Activated B cell treated with CpG ODN at 0.5 μM for 24 hours (primary cell): ENCODE measurements at regions not wholly inside any gene's neighbourhood (a gene's known extent, or its start where the extent isn't known, plus 50 kb on each side); places are given as distances from the start of the nearest gene placed in this dataset.
"Not testable (repeated sequence)": the region's sequence is repeated elsewhere in the genome, so short reads cannot be mapped to it uniquely, and the experiment has no call there.

ENCODE experiments used
- ATAC-seq: fragments of 200-7000 bp; cut with Tn5 transposase; one replicate; pipeline ENCODE4 v1.10.0; 2021; ENCODE audit warnings: low read depth, mild to moderate bottlenecking, moderate library complexity
- CTCF ChIA-PET: fragments of 350-600 bp; sonication (Branson Sonifier 250); formaldehyde crosslinking; loops from one replicate; lab custom pipeline; 2021; ENCODE audit warnings: antibody characterized with exemption; lab: Charles Lee
- POLR2A ChIA-PET: fragments of 350-600 bp; sonication (Branson Sonifier 250); formaldehyde crosslinking; loops from one replicate; lab custom pipeline; 2021; ENCODE audit warnings: antibody characterized with exemption; lab: Charles Lee
- DNase-seq: peaks from one replicate; pipeline ENCODE4 v3.0.0; 2022
- H3K27ac Mint-ChIP-seq: one replicate; pipeline ENCODE4 v1.8.0; 2020; ENCODE audit warnings: mixed read lengths
- H3K27me3 Mint-ChIP-seq: one replicate; pipeline ENCODE4 v1.8.0; 2021; ENCODE audit warnings: mixed read lengths
- H3K36me3 Mint-ChIP-seq: one replicate; pipeline ENCODE4 v1.8.0; 2021; ENCODE audit warnings: low read depth, mixed read lengths
- H3K4me1 Mint-ChIP-seq: one replicate; pipeline ENCODE4 v1.8.0; 2021; ENCODE audit warnings: mixed read lengths
- H3K4me3 Mint-ChIP-seq: one replicate; pipeline ENCODE4 v1.8.0; 2020; ENCODE audit warnings: mild to moderate bottlenecking, mixed read lengths
- H3K9me3 Mint-ChIP-seq: one replicate; pipeline ENCODE4 v1.8.0; 2020; ENCODE audit warnings: mixed read lengths
- intact Hi-C: fragments of 100-400 bp; cut with micrococcal nuclease; formaldehyde crosslinking; loops from one replicate; pipeline ENCODE4 v1.15.1; 2024
- TF ChIP-seq, protein P1 (sequence below): fragments of 200-600 bp; IDR thresholded peaks from one replicate; pipeline ENCODE4 v1.8.0; 2022; ENCODE audit warnings: antibody characterized with exemption, mild to moderate bottlenecking

DNA sequence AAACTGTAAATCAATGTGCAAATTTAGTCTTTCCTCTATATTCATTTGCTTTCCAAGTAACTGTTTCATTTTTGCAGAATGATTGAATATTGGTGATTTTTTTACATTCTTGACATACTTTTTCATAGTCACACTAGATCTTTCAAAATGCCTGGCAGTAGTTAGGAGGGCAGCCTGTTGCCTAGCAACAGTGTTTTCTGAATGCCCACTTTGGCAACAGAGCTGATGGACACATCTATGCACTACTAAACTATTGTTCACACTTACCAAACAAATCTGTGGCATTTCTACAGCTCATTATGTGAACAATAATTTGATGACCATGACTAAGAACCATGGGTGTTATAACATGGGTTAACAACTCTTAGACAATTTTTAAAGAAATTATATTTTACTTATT is 438.0 kb upstream of the IMPG1 start:
- CTCF ChIA-PET = no interaction called here
- H3K27ac Mint-ChIP-seq = no peak overlapping the region
- DNase-seq (no peak), ATAC-seq (no peak)
- H3K36me3 Mint-ChIP-seq = no peaks in the 10 kb centered on the region
- no peaks in the 10 kb centered on the region for H3K27me3 Mint-ChIP-seq
- no peaks in the 10 kb centered on the region for H3K4me1 Mint-ChIP-seq
- intact Hi-C loops = no loop called here
- POLR2A ChIA-PET = no interaction called here
- peaks cover 10% of the 10 kb centered on the region for H3K9me3 Mint-ChIP-seq
- TF ChIP-seq, protein P1, sequence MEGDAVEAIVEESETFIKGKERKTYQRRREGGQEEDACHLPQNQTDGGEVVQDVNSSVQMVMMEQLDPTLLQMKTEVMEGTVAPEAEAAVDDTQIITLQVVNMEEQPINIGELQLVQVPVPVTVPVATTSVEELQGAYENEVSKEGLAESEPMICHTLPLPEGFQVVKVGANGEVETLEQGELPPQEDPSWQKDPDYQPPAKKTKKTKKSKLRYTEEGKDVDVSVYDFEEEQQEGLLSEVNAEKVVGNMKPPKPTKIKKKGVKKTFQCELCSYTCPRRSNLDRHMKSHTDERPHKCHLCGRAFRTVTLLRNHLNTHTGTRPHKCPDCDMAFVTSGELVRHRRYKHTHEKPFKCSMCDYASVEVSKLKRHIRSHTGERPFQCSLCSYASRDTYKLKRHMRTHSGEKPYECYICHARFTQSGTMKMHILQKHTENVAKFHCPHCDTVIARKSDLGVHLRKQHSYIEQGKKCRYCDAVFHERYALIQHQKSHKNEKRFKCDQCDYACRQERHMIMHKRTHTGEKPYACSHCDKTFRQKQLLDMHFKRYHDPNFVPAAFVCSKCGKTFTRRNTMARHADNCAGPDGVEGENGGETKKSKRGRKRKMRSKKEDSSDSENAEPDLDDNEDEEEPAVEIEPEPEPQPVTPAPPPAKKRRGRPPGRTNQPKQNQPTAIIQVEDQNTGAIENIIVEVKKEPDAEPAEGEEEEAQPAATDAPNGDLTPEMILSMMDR = no peak
- H3K4me3 Mint-ChIP-seq = no peak overlapping the region

DNA sequence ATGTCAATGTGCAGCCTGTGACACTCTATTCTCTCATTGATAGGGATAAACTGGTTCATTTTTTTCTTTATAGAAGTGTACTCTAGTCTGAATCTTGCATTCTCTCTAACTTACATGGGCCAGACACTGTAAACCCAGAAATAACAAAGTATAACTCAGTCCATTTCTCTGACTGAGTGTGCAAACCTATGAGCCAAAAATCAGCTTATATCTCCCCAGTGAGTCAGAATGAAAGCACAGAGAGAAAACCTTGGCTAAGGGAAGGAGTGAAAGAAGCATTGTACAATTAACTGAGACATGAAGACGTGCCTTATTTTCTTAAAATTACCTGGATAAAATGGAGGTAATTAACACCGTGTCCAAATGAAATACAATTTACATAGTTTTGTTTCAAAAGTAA is 436.9 kb upstream of the IMPG1 start:
- H3K4me3 Mint-ChIP-seq = no peak overlapping the region
- H3K9me3 Mint-ChIP-seq = peaks cover 14% of the 10 kb centered on the region
- intact Hi-C loops = no loop called here
- DNase-seq = no peak
- no peaks in the 10 kb centered on the region for H3K27me3 Mint-ChIP-seq
- no peaks in the 10 kb centered on the region for H3K36me3 Mint-ChIP-seq
- no peak for ATAC-seq
- H3K27ac Mint-ChIP-seq = no peak overlapping the region
- POLR2A ChIA-PET = no interaction called here
- CTCF ChIA-PET = no interaction called here
- TF ChIP-seq, protein P1 = no peak
- H3K4me1 Mint-ChIP-seq = no peaks in the 10 kb centered on the region

DNA sequence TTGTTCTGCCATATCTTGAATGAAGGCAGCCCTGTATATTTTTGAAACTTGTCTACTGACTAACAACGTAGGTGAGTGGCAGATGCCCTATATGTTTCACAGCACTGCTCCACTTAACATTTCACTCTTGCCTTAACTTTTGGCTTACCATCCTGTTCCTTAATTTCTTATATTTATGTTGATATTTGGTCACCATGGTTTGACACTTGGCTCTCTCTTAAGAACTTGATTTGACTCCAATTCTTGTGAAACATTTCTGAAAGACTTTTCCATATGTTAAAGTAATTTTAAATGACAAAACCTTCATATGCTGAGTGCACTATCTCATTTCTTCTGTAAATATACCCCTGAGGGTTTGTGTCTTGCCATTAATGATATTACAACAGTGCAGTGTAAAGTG is 434.3 kb upstream of the IMPG1 start:
- no peaks in the 10 kb centered on the region for H3K36me3 Mint-ChIP-seq
- ChIA-PET CTCF (no interaction called here), POLR2A (no interaction called here)
- ATAC-seq (no peak), DNase-seq (no peak)
- peaks cover 20% of the 10 kb centered on the region for H3K9me3 Mint-ChIP-seq
- no peaks in the 10 kb centered on the region for H3K4me1 Mint-ChIP-seq
- TF ChIP-seq, protein P1 = no peak
- H3K4me3 Mint-ChIP-seq = no peak overlapping the region
- no peaks in the 10 kb centered on the region for H3K27me3 Mint-ChIP-seq
- intact Hi-C loops = no loop called here
- no peak overlapping the region for H3K27ac Mint-ChIP-seq

DNA sequence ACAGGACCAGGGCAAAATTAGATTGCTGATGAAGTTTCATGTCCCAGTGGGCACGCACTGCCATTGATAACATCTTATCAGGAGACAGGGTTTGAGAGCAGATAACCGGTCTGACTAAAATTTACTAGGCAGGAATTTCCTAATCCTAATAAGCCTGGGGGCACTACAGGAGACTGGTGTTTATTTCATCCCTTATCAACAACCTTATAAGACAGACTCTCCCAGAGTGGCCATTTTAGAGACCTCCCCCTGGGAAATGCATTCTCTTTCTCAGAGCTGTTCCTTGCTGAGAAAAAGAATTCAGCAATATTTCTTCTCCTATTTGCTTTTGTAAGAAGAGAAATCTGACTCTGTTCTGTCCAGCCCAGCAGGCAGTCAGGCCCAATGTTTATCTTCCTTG is 423.4 kb upstream of the IMPG1 start:
- H3K4me1 Mint-ChIP-seq = no peaks in the 10 kb centered on the region
- H3K36me3 Mint-ChIP-seq = no peaks in the 10 kb centered on the region
- H3K27me3 Mint-ChIP-seq = no peaks in the 10 kb centered on the region
- DNase-seq (no peak), ATAC-seq (no peak)
- intact Hi-C loops = no loop called here
- ChIA-PET CTCF (no interaction called here), POLR2A (no interaction called here)
- H3K4me3 Mint-ChIP-seq = no peak overlapping the region
- no peak overlapping the region for H3K27ac Mint-ChIP-seq
- TF ChIP-seq, protein P1 = no peak
- H3K9me3 Mint-ChIP-seq = peaks cover 17% of the 10 kb centered on the region

DNA sequence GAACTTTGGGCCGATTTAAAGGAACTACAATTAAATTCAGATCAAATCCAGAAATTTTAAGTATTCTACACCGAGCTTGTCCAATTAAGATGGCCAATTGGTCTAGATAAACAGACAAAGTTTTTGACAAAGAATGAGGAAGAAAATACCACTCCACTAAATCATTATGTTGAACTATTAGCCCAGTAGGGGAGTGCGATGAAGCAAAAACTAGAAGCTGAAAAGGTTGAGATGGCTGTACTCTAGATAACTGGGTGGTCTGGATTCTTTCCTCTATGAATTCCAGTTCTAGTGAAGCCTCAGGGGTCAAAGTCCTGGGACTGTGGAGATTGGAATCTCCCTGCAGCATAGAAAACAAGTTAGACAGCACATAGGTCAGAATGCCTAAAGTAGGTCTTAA is 418.9 kb upstream of the IMPG1 start:
- H3K36me3 Mint-ChIP-seq, CTCF ChIA-PET, H3K4me3 Mint-ChIP-seq, H3K4me1 Mint-ChIP-seq, H3K27me3 Mint-ChIP-seq, POLR2A ChIA-PET, DNase-seq, intact Hi-C loops, ATAC-seq, H3K27ac Mint-ChIP-seq: not testable (repeated sequence)
- peaks cover 23% of the 10 kb centered on the region for H3K9me3 Mint-ChIP-seq

DNA sequence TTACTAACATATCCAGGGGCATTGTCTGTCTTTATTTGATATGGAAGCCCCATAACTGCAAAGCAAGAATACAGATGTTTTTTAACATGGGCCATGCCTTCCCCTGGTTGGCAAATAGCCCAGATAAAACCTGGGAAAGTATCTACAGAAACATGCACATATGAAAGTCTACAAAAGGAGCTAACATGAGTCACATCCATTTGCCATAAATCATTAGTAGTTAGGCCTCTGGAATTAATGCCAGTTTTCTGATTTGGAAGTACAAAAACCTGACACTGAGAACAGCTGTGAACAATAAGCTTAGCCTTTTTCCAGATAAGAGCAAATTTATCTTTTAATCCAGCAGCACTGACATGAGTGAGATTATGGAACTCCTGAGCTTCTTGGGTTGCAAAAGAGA is 418.0 kb upstream of the IMPG1 start:
- Mint-ChIP-seq H3K27ac (no peak overlapping the region), H3K4me3 (no peak overlapping the region), H3K36me3 (no peaks in the 10 kb centered on the region), H3K9me3 (peaks cover 19% of the 10 kb centered on the region), H3K4me1 (no peaks in the 10 kb centered on the region), H3K27me3 (no peaks in the 10 kb centered on the region)
- intact Hi-C loops = no loop called here
- DNase-seq (no peak), ATAC-seq (no peak)
- CTCF ChIA-PET = no interaction called here
- POLR2A ChIA-PET = no interaction called here
- TF ChIP-seq, protein P1 = no peak
